Urinary bladder (tissue), 1 donor: ENCODE measurements at regions not wholly inside any gene's neighbourhood (a gene's known extent, or its start where the extent isn't known, plus 50 kb on each side); places are given as distances from the start of the nearest gene placed in this dataset. TPM values are rescaled to one million over a fixed set of nuclear protein-coding genes. Genes with fewer than 3 reads are reported as not detected.

Experiments used
- small RNA-seq: library from RNA; depleted of rRNA; stranded (forward); fragments of <200 nt; gene quantifications from one replicate; pipeline ENCODE3, GENCODE V24; 2014

Small RNA genes in the stretch of these regions (small RNA-seq; reads per million reads assigned to genes)
- gene RNU7-147P, result not detected
